NCI-H1436 (cell line): ENCODE measurements at regions not wholly inside any gene's neighbourhood (a gene's known extent, or its start where the extent isn't known, plus 50 kb on each side); places are given as distances from the start of the nearest gene placed in this dataset.
"Not testable (repeated sequence)": the region's sequence is repeated elsewhere in the genome, so short reads cannot be mapped to it uniquely, and the experiment has no call there.

Source experiments
- DNase-seq: peaks from one replicate; lab custom pipeline; 2025; lab: John Stamatoyannopoulos, UW

DNA sequence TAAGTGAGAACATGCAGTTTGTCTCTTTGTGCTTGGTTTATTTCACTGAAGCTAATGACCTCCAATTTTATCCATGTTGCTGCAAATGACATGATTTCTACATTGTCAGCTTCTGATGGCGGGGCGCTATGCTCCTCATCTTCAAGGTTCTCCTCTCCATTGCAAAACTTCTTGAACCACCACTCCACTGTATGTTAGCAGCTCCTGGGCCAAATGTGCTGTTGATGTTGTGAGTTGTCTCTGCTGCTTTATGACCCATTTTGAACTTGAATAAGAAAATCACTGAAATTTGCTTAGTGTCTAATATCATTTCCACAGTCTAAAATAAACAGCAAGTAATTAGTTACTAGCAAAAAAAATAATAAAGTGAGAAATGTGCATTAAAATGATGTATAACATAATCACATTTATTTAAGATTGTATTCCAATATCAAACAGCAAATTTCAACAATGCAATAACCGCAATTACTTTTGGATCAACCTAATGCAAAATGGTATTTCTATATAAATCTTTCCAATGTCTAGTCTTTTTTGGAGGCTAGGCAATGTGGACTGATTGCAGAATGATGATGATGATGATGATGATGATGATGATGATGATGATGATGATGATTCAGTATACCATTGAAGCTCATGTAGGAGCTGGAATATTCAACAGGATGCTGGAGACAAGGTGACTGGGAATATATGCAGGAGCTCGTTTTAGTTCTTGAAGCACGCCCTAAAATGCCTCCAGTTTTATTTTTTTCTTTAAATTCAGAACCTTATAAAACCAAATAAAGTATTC lies 304.9 kb upstream of the KYNU start:
- no peak for DNase-seq

DNA sequence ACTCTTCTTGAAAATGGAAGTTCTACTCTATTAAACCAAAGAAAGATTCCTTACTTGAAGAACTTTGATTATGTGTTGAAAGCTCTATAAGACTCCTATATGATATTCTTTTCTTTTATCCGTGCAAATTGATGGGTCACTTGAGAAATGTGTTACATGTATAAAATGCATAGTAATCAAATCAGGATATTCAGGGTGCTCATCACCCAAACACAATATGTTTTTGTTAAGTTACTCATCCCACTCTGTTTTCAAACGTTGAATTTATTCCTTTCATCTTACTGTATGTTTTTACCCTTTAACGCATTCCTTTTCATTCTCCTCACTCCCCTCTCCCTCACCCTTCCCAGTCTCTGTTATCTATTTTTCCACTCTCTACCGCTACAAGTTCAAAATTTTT lies 305.5 kb upstream of the KYNU start:
- no peak for DNase-seq

GRCh38 chr2:142562900-142563299 lies 314.6 kb upstream of the KYNU start:
- DNase-seq: no peak

GRCh38 chr2:142561656-142562055 lies 315.8 kb upstream of the KYNU start:
- DNase-seq: no peak

DNA sequence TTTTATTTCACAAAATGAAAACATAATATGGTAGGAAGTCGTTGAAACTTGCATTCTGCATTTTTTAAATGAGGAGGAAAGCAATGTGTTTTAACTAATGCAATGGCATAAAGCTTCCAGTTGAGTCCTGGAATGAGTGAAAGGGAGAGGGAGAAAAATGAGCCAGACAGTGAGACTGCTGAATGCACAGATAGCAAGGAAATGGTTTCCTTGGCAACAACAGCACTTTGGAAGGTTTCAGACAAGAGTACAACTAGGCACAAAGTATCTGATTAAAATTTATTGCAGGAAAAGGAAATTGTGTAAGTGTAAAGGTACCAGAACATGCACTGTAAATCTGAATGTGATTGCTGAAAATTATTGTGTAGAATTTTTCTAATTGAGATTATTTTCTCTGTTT lies 320.1 kb upstream of the KYNU start:
- DNase-seq: no peak

DNA sequence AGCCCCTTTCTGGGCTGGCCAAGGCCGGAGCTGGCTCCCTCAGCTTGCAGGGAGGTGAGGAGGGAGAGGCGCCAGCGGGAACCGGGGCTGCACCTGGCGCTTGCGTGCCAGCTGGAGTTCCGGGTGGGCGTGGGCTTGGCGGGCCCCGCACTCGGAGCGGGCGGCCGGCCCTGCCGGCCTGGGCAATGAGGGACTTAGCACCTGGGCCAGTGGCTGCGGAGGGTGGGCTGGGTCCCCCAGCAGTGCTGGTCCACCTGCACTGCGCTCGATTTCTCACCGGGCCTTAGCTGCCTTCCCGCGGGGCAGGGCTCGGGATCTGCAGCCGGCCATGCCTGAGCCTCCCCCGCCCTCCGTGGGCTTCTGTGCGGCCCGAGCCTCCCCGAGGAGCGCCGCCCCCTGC lies 331.5 kb upstream of the KYNU start:
- DNase-seq: not testable (repeated sequence)

- DNase-seq: no peak
These were observed 332.4 kb upstream of the KYNU start for GRCh38 chr2:142545036-142545435.

- DNase-seq: no peak
These were observed 333.3 kb upstream of the KYNU start for GRCh38 chr2:142544173-142544572.

- DNase-seq: no peak
These were observed 335.0 kb upstream of the KYNU start for GRCh38 chr2:142542431-142542910.

GRCh38 chr2:142536966-142537365 lies 340.5 kb upstream of the KYNU start:
- DNase-seq: no peak

DNA sequence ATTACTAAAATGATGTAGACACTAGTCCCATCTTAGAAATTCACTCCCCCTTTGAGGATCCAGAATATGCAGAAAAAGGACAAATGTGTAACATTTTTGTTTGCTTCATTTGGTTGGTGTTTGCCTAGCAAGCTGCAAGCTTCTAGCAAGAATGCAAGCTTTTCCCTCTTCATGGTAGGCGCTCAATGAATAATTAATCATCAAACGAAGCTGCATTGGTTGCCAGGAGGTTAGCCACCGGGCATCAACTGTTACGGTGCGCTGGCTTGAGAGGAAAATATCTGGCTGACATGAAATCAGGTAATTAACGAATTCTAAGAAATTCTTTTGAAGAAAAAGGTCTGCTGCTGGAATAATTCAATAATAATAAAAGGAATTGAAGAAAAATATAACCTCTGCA lies 341.0 kb upstream of the KYNU start:
- DNase-seq: no peak

DNA sequence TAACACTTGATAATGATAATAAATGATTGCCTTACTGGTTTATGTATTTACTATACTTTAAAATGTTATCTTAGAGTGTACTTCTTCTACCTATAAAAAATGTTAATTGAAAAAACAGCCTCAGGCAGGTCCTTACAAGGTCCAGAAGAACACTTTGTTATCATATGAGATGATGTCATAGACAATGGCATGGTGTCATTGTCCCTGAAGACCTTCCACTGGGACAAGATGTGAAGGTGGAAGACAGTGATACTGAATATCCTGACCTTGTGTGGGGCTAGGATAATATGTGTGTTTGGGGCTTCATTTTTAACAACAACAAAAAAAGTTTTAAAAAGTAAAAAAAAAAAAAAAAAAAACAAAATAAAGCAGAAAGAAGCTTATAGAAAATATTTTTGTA lies 342.2 kb upstream of the KYNU start:
- no peak for DNase-seq

GRCh38 chr2:142533177-142533576 lies 344.3 kb upstream of the KYNU start:
- DNase-seq: no peak

DNA sequence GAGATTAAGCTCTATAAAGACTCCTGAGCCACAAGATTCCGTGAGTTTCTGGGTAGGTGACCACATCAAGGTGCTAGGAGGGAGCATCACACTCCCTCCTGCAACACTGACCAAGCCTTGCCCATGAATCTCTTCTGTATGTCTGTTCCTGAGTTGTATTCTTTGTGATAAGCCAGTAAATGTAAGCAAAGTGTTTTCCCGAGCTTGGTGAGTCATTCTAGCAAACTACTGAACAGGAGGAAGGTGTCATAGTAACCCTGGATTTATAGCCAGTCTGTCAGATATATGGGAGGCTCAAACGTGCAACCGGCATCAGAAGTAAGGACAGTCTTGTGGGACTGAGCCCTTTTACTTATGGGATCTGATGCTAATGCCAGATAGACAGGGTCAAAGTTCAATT lies 346.1 kb upstream of the KYNU start:
- no peak for DNase-seq

DNA sequence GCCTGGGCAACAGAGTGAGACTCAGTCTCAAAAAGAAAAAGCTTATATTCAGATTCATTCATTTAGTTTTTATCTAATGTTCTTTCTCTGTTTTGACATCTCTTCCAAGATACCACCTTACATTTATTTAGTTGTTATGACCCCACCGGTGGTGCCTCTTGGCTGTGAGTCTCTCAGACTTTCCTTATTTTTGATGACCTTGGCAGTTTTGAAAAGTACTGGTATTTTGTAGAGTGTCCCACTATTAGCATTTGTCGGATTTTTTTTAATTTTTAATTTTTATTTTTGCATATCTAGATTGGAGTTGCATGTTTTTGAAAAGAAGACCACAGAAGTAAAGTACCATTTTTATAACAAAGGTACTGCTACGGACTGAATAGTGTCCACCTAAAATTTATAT lies 351.7 kb upstream of the KYNU start:
- no peak for DNase-seq

GRCh38 chr2:142521492-142521891 lies 356.0 kb upstream of the KYNU start:
- DNase-seq: no peak

- DNase-seq: no peak
These were observed 362.0 kb upstream of the KYNU start for GRCh38 chr2:142515493-142515892.

GRCh38 chr2:142509401-142509800 lies 368.1 kb upstream of the KYNU start:
- no peak for DNase-seq

DNA sequence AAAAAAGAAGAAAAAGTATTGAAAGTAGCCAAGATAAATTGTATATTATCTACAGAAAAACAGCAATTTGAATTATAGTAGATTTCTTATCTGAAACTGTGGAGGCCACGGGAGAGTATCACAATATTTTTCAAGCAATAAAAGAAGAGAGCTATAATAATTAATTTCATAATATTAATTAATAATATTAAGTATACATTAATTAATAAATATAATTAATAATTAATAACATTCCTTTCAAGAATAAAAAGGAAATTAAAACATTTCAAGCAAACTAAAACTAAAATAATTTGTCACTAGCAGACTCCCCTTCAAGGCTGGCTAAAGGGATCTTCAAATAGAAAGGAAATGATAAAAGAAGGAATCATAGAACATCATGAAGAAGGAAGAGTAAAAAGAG lies 372.7 kb upstream of the KYNU start:
- no peak for DNase-seq

- no peak for DNase-seq
These were observed 371.6 kb upstream of the LRP1B start for GRCh38 chr2:142502402-142502801.

GRCh38 chr2:142495141-142495540 lies 364.3 kb upstream of the LRP1B start:
- no peak for DNase-seq

GRCh38 chr2:142489631-142490030 lies 358.8 kb upstream of the LRP1B start:
- DNase-seq: not testable (repeated sequence)

DNA sequence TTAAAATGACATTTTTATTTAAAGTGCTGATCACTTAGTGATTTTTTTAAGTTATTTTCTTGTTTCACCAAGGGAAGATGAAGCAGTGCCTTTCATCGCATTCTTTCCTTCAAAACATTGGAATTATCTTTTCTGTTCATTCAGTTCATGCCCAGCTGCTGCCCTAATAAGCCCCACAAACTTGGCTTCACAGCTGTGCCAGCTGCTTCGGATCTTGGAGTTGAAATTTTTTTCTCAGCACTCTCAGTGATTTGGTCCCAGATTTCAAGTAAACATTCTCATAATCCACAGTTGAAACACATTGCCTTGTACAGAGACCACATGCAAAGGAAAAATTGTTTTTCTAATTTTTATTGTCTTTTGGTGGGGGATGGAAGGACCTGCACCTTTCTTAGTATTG lies 353.3 kb upstream of the LRP1B start:
- DNase-seq: no peak

DNA sequence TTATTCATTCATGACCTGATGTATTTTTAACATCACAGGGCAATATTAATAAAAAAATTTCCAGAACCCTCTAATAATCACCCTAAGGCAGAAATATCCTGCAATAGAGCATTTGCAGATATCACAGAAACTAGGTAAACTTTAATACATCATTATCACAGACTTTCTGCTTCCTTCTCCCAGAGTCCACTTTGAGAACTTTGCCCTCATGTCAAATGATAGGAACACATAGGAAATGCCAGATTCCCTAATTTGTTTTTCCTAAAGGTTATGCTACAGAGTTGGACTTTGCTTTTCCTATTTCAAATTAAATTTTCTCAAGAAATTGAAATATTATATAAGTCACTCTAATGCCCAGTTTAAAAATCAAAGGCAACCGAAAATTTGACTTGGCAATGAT lies 352.8 kb upstream of the LRP1B start:
- no peak for DNase-seq
